Activated T-cell treated with anti-CD3 and anti-CD28 coated beads, Interleukin-2, amount 50 U/mL, for 4 hours (primary cell): ENCODE measurements at regions not wholly inside any gene's neighbourhood (a gene's known extent, or its start where the extent isn't known, plus 50 kb on each side); places are given as distances from the start of the nearest gene placed in this dataset.
"Not testable (repeated sequence)": the region's sequence is repeated elsewhere in the genome, so short reads cannot be mapped to it uniquely, and the experiment has no call there.

Experiments
- ATAC-seq, 2 donors: fragments of 200-7000 bp; cut with Tn5 transposase; one replicate each; pipeline ENCODE4 v1.10.0; 2021
- DNase-seq: peaks from one replicate; pipeline ENCODE4 v3.0.0-alpha.2; 2020
- H3K27me3 Mint-ChIP-seq: one replicate; pipeline ENCODE4 v1.8.0; 2021; ENCODE audit warnings: low read depth, mixed read lengths
- H3K36me3 Mint-ChIP-seq: one replicate; pipeline ENCODE4 v1.8.0; 2022; ENCODE audit warnings: mixed read lengths; ENCODE audit not compliant: insufficient read depth
- H3K4me1 Mint-ChIP-seq: one replicate; pipeline ENCODE4 v1.8.0; 2021; ENCODE audit warnings: low read depth, mixed read lengths
- H3K4me3 Mint-ChIP-seq: one replicate; pipeline ENCODE4 v1.8.0; 2021; ENCODE audit warnings: mild to moderate bottlenecking, moderate library complexity, mixed read lengths
- H3K9me3 Mint-ChIP-seq: one replicate; pipeline ENCODE4 v1.8.0; 2021; ENCODE audit warnings: mixed read lengths

DNA sequence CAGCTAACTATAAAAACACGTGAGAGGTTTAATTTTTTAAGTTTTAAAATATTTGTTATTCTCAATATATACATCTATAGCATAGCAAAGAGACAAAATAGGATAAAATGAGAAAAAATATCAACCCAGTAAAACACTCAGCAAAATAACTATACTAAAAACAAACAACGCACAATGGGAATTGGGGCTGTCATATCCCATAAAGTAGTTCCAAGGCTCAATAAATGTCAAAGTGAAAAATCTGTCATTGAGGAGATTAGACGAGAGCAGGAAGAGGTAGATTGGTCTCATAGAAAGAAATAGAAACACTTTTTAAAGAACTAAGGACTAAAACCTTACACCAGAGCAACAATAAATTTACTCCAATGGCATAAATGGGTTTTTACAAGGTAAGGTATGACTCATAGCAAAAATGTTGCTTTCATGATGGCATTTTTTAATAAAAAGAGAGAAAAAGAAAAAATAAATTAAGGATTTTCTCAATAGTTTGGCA lies 153.7 kb downstream of the EVA1A start:
- Mint-ChIP-seq H3K4me3 (no peak overlapping the region), H3K27me3 (peaks cover 11% of the 10 kb centered on the region), H3K9me3 (peaks cover 10% of the 10 kb centered on the region), H3K36me3 (peaks cover 7% of the 10 kb centered on the region), H3K4me1 (no peaks in the 10 kb centered on the region)
- DNase-seq = no peak
- no peak for ATAC-seq

GRCh38 chr2:75406131-75406581 lies 154.6 kb downstream of the EVA1A start:
- no peaks in the 10 kb centered on the region for H3K4me1 Mint-ChIP-seq
- no peak for DNase-seq
- ATAC-seq = no peak
- H3K36me3 Mint-ChIP-seq = peaks cover 7% of the 10 kb centered on the region
- H3K27me3 Mint-ChIP-seq = peaks cover 11% of the 10 kb centered on the region
- H3K9me3 Mint-ChIP-seq = peaks cover 10% of the 10 kb centered on the region
- no peak overlapping the region for H3K4me3 Mint-ChIP-seq

- no peak for ATAC-seq
Measured at GRCh38 chr2:75405000-75405399, 155.7 kb downstream of the EVA1A start.

DNA sequence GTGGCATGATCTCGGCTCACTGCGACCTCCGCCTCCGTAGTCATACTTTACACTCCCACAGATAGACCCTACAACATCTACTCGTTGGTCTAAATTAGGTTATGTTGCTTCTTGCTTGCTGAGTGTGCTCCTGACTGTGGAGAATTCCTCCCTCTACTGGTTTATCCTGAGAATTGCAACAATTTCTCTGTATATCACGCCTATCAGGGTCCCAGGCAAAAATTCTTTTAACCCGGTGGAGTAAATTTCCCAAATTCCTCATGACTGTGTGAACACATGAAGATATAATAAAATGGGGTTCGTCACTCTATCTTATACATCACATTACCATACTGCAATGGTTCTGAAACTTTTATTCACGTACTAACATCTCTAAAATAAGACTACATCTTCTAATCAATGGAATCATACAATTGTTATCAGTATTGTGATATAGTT lies 156.7 kb downstream of the EVA1A start:
- no peak overlapping the region for H3K4me3 Mint-ChIP-seq
- no peaks in the 10 kb centered on the region for H3K9me3 Mint-ChIP-seq
- no peaks in the 10 kb centered on the region for H3K4me1 Mint-ChIP-seq
- ATAC-seq = peak; percentile 60 to 70
- H3K27me3 Mint-ChIP-seq = peaks cover 9% of the 10 kb centered on the region
- no peaks in the 10 kb centered on the region for H3K36me3 Mint-ChIP-seq
- no peak for DNase-seq

More at GRCh38 chr2:75405000-75405399, 155.7 kb downstream of the EVA1A start:
- no peak overlapping the region for H3K4me3 Mint-ChIP-seq
- peaks cover 3% of the 10 kb centered on the region for H3K9me3 Mint-ChIP-seq
- no peaks in the 10 kb centered on the region for H3K4me1 Mint-ChIP-seq
- H3K36me3 Mint-ChIP-seq = peaks cover 3% of the 10 kb centered on the region
- DNase-seq = no peak
- H3K27me3 Mint-ChIP-seq = peaks cover 11% of the 10 kb centered on the region

- DNase-seq (no peak), ATAC-seq (no peak)
- Mint-ChIP-seq H3K4me1 (no peaks in the 10 kb centered on the region), H3K27me3 (peaks cover 2% of the 10 kb centered on the region), H3K36me3 (no peaks in the 10 kb centered on the region), H3K4me3 (no peak overlapping the region), H3K9me3 (no peaks in the 10 kb centered on the region)
Measured at GRCh38 chr2:75396314-75396713, 164.4 kb downstream of the EVA1A start.

DNA sequence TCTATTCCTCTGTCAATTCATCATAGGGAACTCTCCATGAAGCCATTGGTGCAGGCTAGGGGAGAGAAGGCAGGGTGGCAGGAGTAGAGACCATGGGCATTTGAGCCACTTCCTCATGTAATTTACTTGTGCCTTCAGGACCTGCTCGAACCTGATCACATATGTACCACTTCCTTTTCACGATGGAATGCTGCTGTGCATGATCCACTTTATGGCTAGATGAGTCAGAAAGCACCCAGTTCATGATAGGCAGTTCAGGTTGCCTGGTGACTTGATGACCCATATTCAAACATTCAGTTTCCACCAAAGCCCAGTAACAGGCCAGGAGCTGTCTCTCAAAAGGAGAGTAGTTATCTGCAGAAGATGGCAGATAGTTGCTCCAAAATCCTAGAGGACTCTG lies 166.0 kb downstream of the EVA1A start:
- not testable (repeated sequence) for H3K27me3 Mint-ChIP-seq, H3K9me3 Mint-ChIP-seq, H3K36me3 Mint-ChIP-seq, DNase-seq, H3K4me3 Mint-ChIP-seq, H3K4me1 Mint-ChIP-seq, ATAC-seq

DNA sequence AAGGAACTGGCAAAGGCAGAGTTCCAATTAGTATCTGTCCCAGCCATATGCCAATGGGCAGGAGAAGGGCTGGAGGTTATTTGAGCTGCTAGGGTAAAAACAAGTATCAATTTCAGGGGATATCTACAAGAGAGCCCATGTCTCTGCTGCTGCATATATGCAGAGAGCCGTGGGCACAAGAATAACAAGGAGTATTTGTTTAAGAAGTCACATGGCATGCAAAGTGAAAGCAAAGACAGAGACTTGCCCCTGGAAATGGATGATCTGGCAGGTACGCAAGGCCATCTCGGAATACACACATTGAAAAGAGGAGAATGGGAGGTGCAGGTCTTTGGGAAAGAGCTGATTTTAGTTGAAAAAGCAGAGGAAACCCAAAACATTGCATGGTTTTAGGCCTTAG lies 170.6 kb downstream of the EVA1A start:
- peaks cover 10% of the 10 kb centered on the region for H3K27me3 Mint-ChIP-seq
- H3K4me3 Mint-ChIP-seq = no peak overlapping the region
- no peaks in the 10 kb centered on the region for H3K36me3 Mint-ChIP-seq
- H3K4me1 Mint-ChIP-seq = no peaks in the 10 kb centered on the region
- no peaks in the 10 kb centered on the region for H3K9me3 Mint-ChIP-seq
- no peak for ATAC-seq
- DNase-seq = no peak

- H3K27me3 Mint-ChIP-seq = peaks cover 7% of the 10 kb centered on the region
- ATAC-seq (no peak), DNase-seq (no peak)
- no peaks in the 10 kb centered on the region for H3K36me3 Mint-ChIP-seq
- H3K4me3 Mint-ChIP-seq = no peak overlapping the region
- no peaks in the 10 kb centered on the region for H3K9me3 Mint-ChIP-seq
- no peaks in the 10 kb centered on the region for H3K4me1 Mint-ChIP-seq
Measured at GRCh38 chr2:75389271-75389670, 171.5 kb downstream of the EVA1A start.

DNA sequence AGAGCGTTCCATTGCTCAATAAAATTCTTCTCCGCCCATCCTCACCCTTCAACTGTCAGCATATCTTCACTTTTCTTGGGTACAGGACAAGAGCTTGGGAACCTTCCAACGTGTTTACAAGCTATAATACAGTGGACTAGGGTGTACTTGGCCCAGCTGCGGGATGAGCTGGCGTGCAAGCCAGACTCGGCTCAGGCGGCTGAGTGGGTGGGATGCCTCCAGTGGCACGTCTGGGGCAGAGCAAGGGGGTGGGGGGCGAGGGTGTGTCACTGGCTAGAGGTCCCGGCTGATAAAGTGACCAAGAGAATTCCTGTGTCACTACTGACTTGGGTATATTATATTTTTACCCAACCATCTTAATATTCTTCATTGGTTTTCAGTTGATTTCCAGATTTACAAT lies 179.7 kb downstream of the EVA1A start:
- Mint-ChIP-seq H3K27me3 (peaks cover 4% of the 10 kb centered on the region), H3K9me3 (no peaks in the 10 kb centered on the region)

GRCh38 chr2:75379476-75380210 lies 180.3 kb upstream of the TACR1 start:
- H3K36me3 Mint-ChIP-seq = no peaks in the 10 kb centered on the region
- H3K4me3 Mint-ChIP-seq = no peak overlapping the region

More for the DNA sequence above, 179.7 kb downstream of the EVA1A start:
- ATAC-seq = no peak
- H3K4me1 Mint-ChIP-seq = no peaks in the 10 kb centered on the region
- no peak for DNase-seq
- H3K4me3 Mint-ChIP-seq = no peak overlapping the region
- H3K36me3 Mint-ChIP-seq = no peaks in the 10 kb centered on the region

DNA sequence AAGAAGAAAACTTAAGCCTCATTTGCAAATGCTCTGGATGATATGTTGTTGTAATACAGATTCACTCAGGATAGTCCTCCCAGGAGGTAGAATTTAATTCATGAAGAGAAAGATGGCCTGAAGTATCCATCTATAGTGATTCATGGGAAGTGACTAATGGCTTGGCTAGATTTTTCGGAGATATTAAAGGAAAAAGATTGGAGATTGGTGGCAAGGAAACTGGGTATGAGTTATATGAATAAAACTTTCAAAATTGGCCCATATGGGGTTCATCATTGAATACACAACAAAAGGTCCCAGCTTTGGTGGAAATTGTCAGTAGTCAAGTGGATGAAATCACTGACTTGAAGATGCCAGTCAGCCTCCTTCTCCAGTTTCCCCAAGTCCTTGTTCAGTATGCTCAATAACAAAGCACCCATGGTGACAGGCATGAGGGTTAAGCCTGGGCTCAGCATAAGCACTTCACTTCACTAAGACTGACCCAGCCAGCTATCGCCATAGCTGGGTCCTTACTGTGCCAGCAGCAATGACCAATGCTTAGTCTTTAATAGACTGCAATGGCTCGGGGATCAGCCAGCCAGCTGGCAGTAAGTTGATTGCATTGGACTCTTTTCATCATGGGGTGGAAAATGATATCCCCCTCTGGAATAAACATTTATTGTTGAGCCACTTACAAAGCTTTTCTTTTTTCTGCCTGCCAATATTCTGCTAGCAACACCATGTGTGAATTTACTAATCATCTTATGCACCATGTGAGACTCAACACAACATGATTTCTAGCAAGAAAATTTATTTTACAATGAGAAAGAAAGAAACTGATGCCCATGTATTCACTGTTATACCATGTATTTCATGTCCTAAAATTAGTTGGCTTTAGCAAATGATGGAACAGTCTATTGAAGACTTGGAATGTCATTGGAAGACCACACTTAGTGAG lies 176.6 kb upstream of the TACR1 start:
- no peak overlapping the region for H3K4me3 Mint-ChIP-seq

More at GRCh38 chr2:75379476-75380210, 180.3 kb upstream of the TACR1 start:
- Mint-ChIP-seq H3K9me3 (no peaks in the 10 kb centered on the region), H3K4me1 (no peaks in the 10 kb centered on the region), H3K27me3 (peaks cover 4% of the 10 kb centered on the region)
- ATAC-seq (no peak), DNase-seq (no peak)

GRCh38 chr2:75374414-75374957 lies 175.2 kb upstream of the TACR1 start:
- H3K4me1 Mint-ChIP-seq, DNase-seq, H3K4me3 Mint-ChIP-seq, H3K36me3 Mint-ChIP-seq, H3K27me3 Mint-ChIP-seq, ATAC-seq: not testable (repeated sequence)
- H3K9me3 Mint-ChIP-seq = peaks cover 25% of the 10 kb centered on the region

More for the DNA sequence above, 176.6 kb upstream of the TACR1 start:
- DNase-seq = no peak
- ATAC-seq = no peak
- H3K36me3 Mint-ChIP-seq = peaks cover 1% of the 10 kb centered on the region
- peaks cover 16% of the 10 kb centered on the region for H3K9me3 Mint-ChIP-seq
- peaks cover 6% of the 10 kb centered on the region for H3K27me3 Mint-ChIP-seq
- no peaks in the 10 kb centered on the region for H3K4me1 Mint-ChIP-seq

DNA sequence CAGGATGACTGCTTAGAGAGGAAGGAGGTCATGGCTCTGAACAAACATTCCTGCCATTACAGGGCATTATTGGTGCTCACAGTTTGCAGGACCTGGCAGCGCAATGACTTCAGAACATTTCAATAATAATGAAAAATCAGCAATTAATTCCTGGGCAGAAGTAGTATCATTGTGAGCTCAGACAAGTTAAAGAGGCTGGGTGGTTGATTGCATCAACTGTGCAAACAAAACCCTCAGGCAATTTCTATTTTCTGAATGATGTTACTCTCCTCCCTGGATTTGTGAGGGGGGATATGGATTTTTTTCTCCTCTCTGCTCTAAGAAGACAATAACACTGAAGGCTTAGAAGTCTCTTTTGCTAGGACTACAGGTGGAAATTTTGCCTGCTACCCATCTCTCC lies 168.1 kb upstream of the TACR1 start:
- ATAC-seq = no peak
- H3K9me3 Mint-ChIP-seq = peaks cover 16% of the 10 kb centered on the region
- no peaks in the 10 kb centered on the region for H3K36me3 Mint-ChIP-seq
- no peaks in the 10 kb centered on the region for H3K4me1 Mint-ChIP-seq
- H3K27me3 Mint-ChIP-seq = peaks cover 3% of the 10 kb centered on the region
- DNase-seq = no peak
- no peak overlapping the region for H3K4me3 Mint-ChIP-seq

GRCh38 chr2:75361486-75361885 lies 162.2 kb upstream of the TACR1 start:
- ATAC-seq = no peak
- H3K36me3 Mint-ChIP-seq = no peaks in the 10 kb centered on the region
- H3K4me1 Mint-ChIP-seq = no peaks in the 10 kb centered on the region
- H3K4me3 Mint-ChIP-seq = no peak overlapping the region
- H3K27me3 Mint-ChIP-seq = no peaks in the 10 kb centered on the region
- H3K9me3 Mint-ChIP-seq = no peaks in the 10 kb centered on the region
- DNase-seq = no peak
